ENCODE measurements at regions not wholly inside any gene's neighbourhood (a gene's known extent, or its start where the extent isn't known, plus 50 kb on each side); places are given as distances from the start of the nearest gene placed in this dataset.
"Not testable (repeated sequence)": the region's sequence is repeated elsewhere in the genome, so short reads cannot be mapped to it uniquely, and the experiment has no call there.

DNA sequence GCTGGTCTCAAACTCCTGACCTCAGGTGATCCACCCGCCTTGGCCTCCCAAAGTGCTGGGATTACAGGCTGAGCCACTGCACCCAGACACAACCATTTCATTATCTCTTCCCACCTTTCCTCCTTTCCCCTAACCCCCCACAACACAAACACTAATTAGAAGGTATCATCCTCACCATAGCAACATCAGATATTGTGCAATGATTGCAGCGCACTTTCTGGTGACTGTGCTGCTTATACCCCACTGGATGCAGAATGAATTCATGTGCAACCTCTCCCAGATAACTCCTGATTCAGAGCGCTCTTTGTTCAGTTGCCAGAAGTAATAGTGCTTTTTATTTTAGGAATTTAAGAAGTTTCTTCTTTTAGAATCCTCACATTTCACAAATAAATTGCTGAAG is 300.1 kb downstream of the CEP170 start:
- not testable (repeated sequence) for TF ChIP-seq EZH2, EZH2phosphoT487 (IDR thresholded peaks at IDR 0.05)
- TF ChIP-seq, protein P1, sequence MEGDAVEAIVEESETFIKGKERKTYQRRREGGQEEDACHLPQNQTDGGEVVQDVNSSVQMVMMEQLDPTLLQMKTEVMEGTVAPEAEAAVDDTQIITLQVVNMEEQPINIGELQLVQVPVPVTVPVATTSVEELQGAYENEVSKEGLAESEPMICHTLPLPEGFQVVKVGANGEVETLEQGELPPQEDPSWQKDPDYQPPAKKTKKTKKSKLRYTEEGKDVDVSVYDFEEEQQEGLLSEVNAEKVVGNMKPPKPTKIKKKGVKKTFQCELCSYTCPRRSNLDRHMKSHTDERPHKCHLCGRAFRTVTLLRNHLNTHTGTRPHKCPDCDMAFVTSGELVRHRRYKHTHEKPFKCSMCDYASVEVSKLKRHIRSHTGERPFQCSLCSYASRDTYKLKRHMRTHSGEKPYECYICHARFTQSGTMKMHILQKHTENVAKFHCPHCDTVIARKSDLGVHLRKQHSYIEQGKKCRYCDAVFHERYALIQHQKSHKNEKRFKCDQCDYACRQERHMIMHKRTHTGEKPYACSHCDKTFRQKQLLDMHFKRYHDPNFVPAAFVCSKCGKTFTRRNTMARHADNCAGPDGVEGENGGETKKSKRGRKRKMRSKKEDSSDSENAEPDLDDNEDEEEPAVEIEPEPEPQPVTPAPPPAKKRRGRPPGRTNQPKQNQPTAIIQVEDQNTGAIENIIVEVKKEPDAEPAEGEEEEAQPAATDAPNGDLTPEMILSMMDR (IDR thresholded peaks at IDR 0.05), result not testable (repeated sequence)
